HL-60 (cell line): ENCODE measurements at regions not wholly inside any gene's neighbourhood (a gene's known extent, or its start where the extent isn't known, plus 50 kb on each side); places are given as distances from the start of the nearest gene placed in this dataset.

ENCODE experiments used
- DNase-seq, 2 experiments: peaks; one replicate each; pipeline ENCODE4 v3.0.0-alpha.2; 2010 to 2020; ENCODE audit warnings: low read depth in 1 of 2, low spot score in 1 of 2
- H3K27ac ChIP-seq: fragments of 250-450 bp; sonication (Bioruptor Pico); replicated peaks from 2 replicates; pipeline ENCODE4 v1.5.1; 2020; ENCODE audit warnings: mild to moderate bottlenecking, moderate library complexity
- H3K27me3 ChIP-seq: fragments of 250-450 bp; sonication (Bioruptor Pico); 2 replicates; pipeline ENCODE4 v1.5.1; 2021; ENCODE audit warnings: mild to moderate bottlenecking, moderate library complexity; ENCODE audit not compliant: insufficient read depth, poor library complexity, severe bottlenecking
- H3K4me3 ChIP-seq: replicated peaks from 2 replicates; pipeline ENCODE4 v1.5.1; 2011; ENCODE audit warnings: mild to moderate bottlenecking, control low read depth, low read length; ENCODE audit not compliant: insufficient read depth
- CTCF ChIP-seq: IDR thresholded peaks from one replicate; pipeline ENCODE4 v1.5.1; 2011; ENCODE audit warnings: low read length, control low read depth, inconsistent platforms; ENCODE audit not compliant: insufficient read depth
- GABPA ChIP-seq: IDR thresholded peaks from 2 replicates; pipeline ENCODE4 v1.6.1; 2012; ENCODE audit warnings: low read depth
- POLR2AphosphoS5 ChIP-seq: IDR thresholded peaks from 2 replicates; pipeline ENCODE4 v1.6.1; 2012; ENCODE audit warnings: low read depth
- REST ChIP-seq: IDR thresholded peaks from 2 replicates; pipeline ENCODE4 v1.6.1; 2012; ENCODE audit warnings: low read depth; ENCODE audit not compliant: insufficient replicate concordance
- SPI1 ChIP-seq: IDR thresholded peaks from 2 replicates; pipeline ENCODE4 v1.6.1; 2012; ENCODE audit warnings: low read depth, mild to moderate bottlenecking, borderline replicate concordance

- TF ChIP-seq SPI1 = no peak
- TF ChIP-seq POLR2AphosphoS5 = no peak
- no peak for TF ChIP-seq GABPA
- no peak for TF ChIP-seq REST
- no peak for TF ChIP-seq CTCF
- H3K27ac ChIP-seq = no peak overlapping the region
- H3K27me3 ChIP-seq = no peaks in the 10 kb centered on the region
- no peak overlapping the region for H3K4me3 ChIP-seq
- DNase-seq = no peak
Observed at GRCh38 chr15:36331531-36332275, 247.7 kb upstream of the CDIN1 start.

GRCh38 chr15:36332301-36332700, 247.1 kb upstream of the CDIN1 start:
- no peak for DNase-seq
- Histone ChIP-seq H3K27ac (no peak overlapping the region), H3K4me3 (no peak overlapping the region), H3K27me3 (no peaks in the 10 kb centered on the region)
- TF ChIP-seq CTCF = no peak
- TF ChIP-seq GABPA = no peak
- TF ChIP-seq SPI1 = no peak
- TF ChIP-seq REST = no peak
- no peak for TF ChIP-seq POLR2AphosphoS5

- Histone ChIP-seq H3K27ac (no peak overlapping the region), H3K4me3 (no peak overlapping the region), H3K27me3 (no peaks in the 10 kb centered on the region)
- TF ChIP-seq SPI1 = no peak
- no peak for TF ChIP-seq POLR2AphosphoS5
- TF ChIP-seq CTCF = no peak
- TF ChIP-seq REST = no peak
- TF ChIP-seq GABPA = no peak
- no peak for DNase-seq
Observed at GRCh38 chr15:36332896-36333295, 246.5 kb upstream of the CDIN1 start.
